HepG2 (cell line): ENCODE measurements at regions not wholly inside any gene's neighbourhood (a gene's known extent, or its start where the extent isn't known, plus 50 kb on each side); places are given as distances from the start of the nearest gene placed in this dataset.

Source experiments
- ATAC-seq: fragments of 200-7000 bp; cut with Tn5 transposase; 3 replicates; pipeline ENCODE4 v1.9.1; 2020; ENCODE audit warnings: mild to moderate bottlenecking, moderate library complexity
- BruUV-seq: library from RNA; stranded (reverse); fragments of 400-500 nt; replicated peaks from 2 replicates; lab custom pipeline; 2021; lab: Mats Ljungman, UMichigan
- CTCF ChIA-PET: fragments of 300-600 bp; formaldehyde crosslinking; extraction: SDS; loops from one replicate; lab custom pipeline; 2021; ENCODE audit warnings: low total read pairs, inconsistent platforms, low intra/inter-chr PET ratio; lab: Yijun Ruan, JAX
- POLR2A ChIA-PET: fragments of 350-600 bp; sonication (Branson Sonifier 250); formaldehyde crosslinking; loops from one replicate; lab custom pipeline; 2020; ENCODE audit warnings: antibody characterized with exemption, inconsistent platforms; lab: Yijun Ruan, JAX
- DNase-seq: peaks from one replicate; pipeline ENCODE4 v3.0.0-alpha.2; 2015; ENCODE audit warnings: low spot score
- FAIRE-seq: peaks from 3 replicates; lab custom pipeline; 2011; peaks lifted over from hg19 to GRCh38; lab: Jason Lieb, UNC
- H2AFZ ChIP-seq: one replicate; pipeline ENCODE4 v1.6.1; 2011; ENCODE audit warnings: low read length, inconsistent platforms
- H3K27ac ChIP-seq: fragments of 300-600 bp; 3 replicates; pipeline ENCODE4 v1.8.0; 2011; ENCODE audit warnings: mixed run types, mild to moderate bottlenecking, mixed read lengths, low read length, inconsistent platforms; ENCODE audit not compliant: insufficient read depth; ENCODE audit errors: extremely low read length
- H3K27me3 ChIP-seq, 2 experiments: fragments of 200-600 bp in 1 of 2; 2 replicates in 1 of 2; 3 replicates in 1 of 2; pipeline versions ENCODE4 v1.6.0 to v1.8.0; 2011; ENCODE audit warnings: low read length in 2 of 2, mild to moderate bottlenecking in 2 of 2, moderate library complexity in 2 of 2, inconsistent platforms in 1 of 2; ENCODE audit not compliant: insufficient read depth in 2 of 2, control insufficient read depth in 1 of 2
- H3K36me3 ChIP-seq, 2 experiments: fragments of 200-600 bp in 1 of 2; replicated peaks in 1 of 2; 2 replicates in 1 of 2; 3 replicates in 1 of 2; pipeline versions ENCODE4 v1.5.1 to v1.8.0; 2011; ENCODE audit warnings: low read length in 2 of 2, inconsistent platforms in 1 of 2; ENCODE audit not compliant: insufficient read depth in 2 of 2, control insufficient read depth in 1 of 2
- H3K4me1 ChIP-seq: 2 replicates; pipeline ENCODE4 v1.5.1; 2012; ENCODE audit warnings: low read length, inconsistent platforms; ENCODE audit not compliant: insufficient read depth
- H3K4me2 ChIP-seq: 2 replicates; pipeline ENCODE4 v1.6.0; 2011; ENCODE audit warnings: low read depth, low read length, inconsistent platforms
- H3K4me3 ChIP-seq, 3 experiments: fragments of 200-600 bp in 1 of 3; sonication (generic), shearing (Covaris generic) in 1 of 3; replicated peaks in 1 of 3; 2 replicates each; pipeline ENCODE4 v1.5.1; 2011 to 2016; ENCODE audit warnings: low read length in 3 of 3, inconsistent platforms in 2 of 3, low read depth in 2 of 3, mild to moderate bottlenecking in 2 of 3, control low read depth in 1 of 3, mixed read lengths in 1 of 3; ENCODE audit not compliant: insufficient read depth in 1 of 3
- H3K79me2 ChIP-seq: one replicate; pipeline ENCODE4 v1.6.1; 2011; ENCODE audit warnings: low read length, inconsistent platforms; ENCODE audit not compliant: insufficient read depth
- H3K9ac ChIP-seq: 2 replicates; pipeline ENCODE4 v1.6.0; 2011; ENCODE audit warnings: mild to moderate bottlenecking, low read depth, low read length, inconsistent platforms; ENCODE audit not compliant: insufficient read depth
- H3K9me3 ChIP-seq: 2 replicates; pipeline ENCODE4 v1.5.1; 2012; ENCODE audit warnings: mild to moderate bottlenecking, low read length
- H4K20me1 ChIP-seq: 2 replicates; pipeline ENCODE4 v1.6.0; 2011; ENCODE audit warnings: inconsistent platforms, mild to moderate bottlenecking, low read length, moderate library complexity; ENCODE audit not compliant: insufficient read depth
- SAP130 ChIP-seq: IDR thresholded peaks from 2 replicates; pipeline ENCODE4 v1.6.1; 2016; ENCODE audit warnings: low read depth
- U2AF1 ChIP-seq: fragments of 200-400 bp; formaldehyde crosslinking; optimal IDR thresholded peaks from 2 replicates; pipeline ENCODE3; 2017; ENCODE audit warnings: mild to moderate bottlenecking, low read depth, low read length
- ZNF737 ChIP-seq: sonication (generic); formaldehyde crosslinking; IDR thresholded peaks from 2 replicates; pipeline ENCODE4 v1.5.0; 2020; ENCODE audit warnings: missing genetic modification reagents, mild to moderate bottlenecking, borderline replicate concordance
- ZNF746 ChIP-seq: sonication (generic); formaldehyde crosslinking; IDR thresholded peaks from 2 replicates; pipeline ENCODE4 v1.8.0; 2022; ENCODE audit warnings: mild to moderate bottlenecking, missing genetic modification reagents
- WGBS: methylation state at CpG from one replicate; pipeline ENCODE4 v1.1.6; 2017; ENCODE audit warnings: low lambda C conversion rate; 5-methylcytosine and 5-hydroxymethylcytosine counted together
- in situ Hi-C: cut with HindIII; loops from 2 replicates; pipeline ENCODE4 v1.10.0; 2017; ENCODE audit warnings: low pct_unique_long_range_greater_than_20kb; ENCODE audit not compliant: extremely low pct_ligation_motif_present
- intact Hi-C: fragments of 100-400 bp; cut with micrococcal nuclease; formaldehyde crosslinking; loops from one replicate; pipeline ENCODE4 v1.10.0; 2022; ENCODE audit not compliant: unreplicated experiment
- TF ChIP-seq, protein P1 (sequence below), 2 experiments: sonication (generic) in 1 of 2; formaldehyde crosslinking in 1 of 2; IDR thresholded peaks; 2 replicates each; pipeline versions ENCODE4 v1.6.1 to v1.9.0; 2014 to 2022; ENCODE audit warnings: antibody characterized with exemption in 1 of 2, borderline replicate concordance in 1 of 2, inconsistent platforms in 1 of 2, low read depth in 1 of 2, missing genetic modification reagents in 1 of 2
- TF ChIP-seq, protein P2 (sequence below), 2 experiments: sonication (generic) in 1 of 2; formaldehyde crosslinking in 1 of 2; IDR thresholded peaks; 2 replicates each; pipeline versions ENCODE4 v1.4.0 to v1.6.1; 2016 to 2020; ENCODE audit warnings: borderline replicate concordance in 1 of 2, low read depth in 1 of 2, mild to moderate bottlenecking in 1 of 2, missing genetic modification reagents in 1 of 2

DNA sequence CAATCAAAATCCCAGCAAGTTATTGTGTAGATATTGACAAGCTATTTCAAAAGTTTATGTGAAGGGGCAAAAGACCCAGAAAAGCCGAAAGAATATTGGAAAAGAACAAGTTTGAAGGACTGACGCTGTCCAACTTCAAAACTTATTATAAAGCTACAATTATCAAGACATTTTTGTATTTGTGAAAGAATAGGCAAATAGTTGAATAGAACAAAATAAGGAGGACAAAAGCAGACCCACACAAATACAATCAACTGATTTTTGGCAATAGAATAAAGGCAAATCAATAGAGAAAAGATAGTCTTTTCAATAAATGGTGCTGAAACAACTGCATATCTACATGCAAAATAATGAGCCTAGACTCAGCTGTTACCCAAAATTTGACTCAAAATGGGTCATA lies 807.7 kb upstream of the CDH6 start:
- 19% methylated on average over 2 of the region's 2 CpGs for WGBS
- in situ Hi-C loops, result no loop called here
- BruUV-seq, result no TSS peak
- Histone ChIP-seq H3K4me1 (no peaks in the 10 kb centered on the region), H3K36me3 (no peaks in the 10 kb centered on the region), H4K20me1 (no peaks in the 10 kb centered on the region), H3K9ac (no peak overlapping the region), H3K4me3 (no peak overlapping the region), H3K27me3 (no peaks in the 10 kb centered on the region), H3K4me2 (no peak overlapping the region), H3K79me2 (no peaks in the 10 kb centered on the region), H2AFZ (no peak overlapping the region), H3K9me3 (no peaks in the 10 kb centered on the region), H3K27ac (no peak overlapping the region)
- POLR2A ChIA-PET, result no interaction called here
- CTCF ChIA-PET, result no interaction called here
- TF ChIP-seq, protein P1, sequence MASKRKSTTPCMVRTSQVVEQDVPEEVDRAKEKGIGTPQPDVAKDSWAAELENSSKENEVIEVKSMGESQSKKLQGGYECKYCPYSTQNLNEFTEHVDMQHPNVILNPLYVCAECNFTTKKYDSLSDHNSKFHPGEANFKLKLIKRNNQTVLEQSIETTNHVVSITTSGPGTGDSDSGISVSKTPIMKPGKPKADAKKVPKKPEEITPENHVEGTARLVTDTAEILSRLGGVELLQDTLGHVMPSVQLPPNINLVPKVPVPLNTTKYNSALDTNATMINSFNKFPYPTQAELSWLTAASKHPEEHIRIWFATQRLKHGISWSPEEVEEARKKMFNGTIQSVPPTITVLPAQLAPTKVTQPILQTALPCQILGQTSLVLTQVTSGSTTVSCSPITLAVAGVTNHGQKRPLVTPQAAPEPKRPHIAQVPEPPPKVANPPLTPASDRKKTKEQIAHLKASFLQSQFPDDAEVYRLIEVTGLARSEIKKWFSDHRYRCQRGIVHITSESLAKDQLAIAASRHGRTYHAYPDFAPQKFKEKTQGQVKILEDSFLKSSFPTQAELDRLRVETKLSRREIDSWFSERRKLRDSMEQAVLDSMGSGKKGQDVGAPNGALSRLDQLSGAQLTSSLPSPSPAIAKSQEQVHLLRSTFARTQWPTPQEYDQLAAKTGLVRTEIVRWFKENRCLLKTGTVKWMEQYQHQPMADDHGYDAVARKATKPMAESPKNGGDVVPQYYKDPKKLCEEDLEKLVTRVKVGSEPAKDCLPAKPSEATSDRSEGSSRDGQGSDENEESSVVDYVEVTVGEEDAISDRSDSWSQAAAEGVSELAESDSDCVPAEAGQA (IDR thresholded peaks at IDR 0.05; ENCODE audit: low read depth), result no peak
- TF ChIP-seq, protein P1 (CRISPR knock-in tag; IDR thresholded peaks at IDR 0.05; ENCODE audit: borderline replicate concordance), result no peak
- TF ChIP-seq ZNF746 (CRISPR knock-in tag) (no peak), U2AF1 (no peak), SAP130 (no peak), ZNF737 (no peak)
- TF ChIP-seq, protein P2, sequence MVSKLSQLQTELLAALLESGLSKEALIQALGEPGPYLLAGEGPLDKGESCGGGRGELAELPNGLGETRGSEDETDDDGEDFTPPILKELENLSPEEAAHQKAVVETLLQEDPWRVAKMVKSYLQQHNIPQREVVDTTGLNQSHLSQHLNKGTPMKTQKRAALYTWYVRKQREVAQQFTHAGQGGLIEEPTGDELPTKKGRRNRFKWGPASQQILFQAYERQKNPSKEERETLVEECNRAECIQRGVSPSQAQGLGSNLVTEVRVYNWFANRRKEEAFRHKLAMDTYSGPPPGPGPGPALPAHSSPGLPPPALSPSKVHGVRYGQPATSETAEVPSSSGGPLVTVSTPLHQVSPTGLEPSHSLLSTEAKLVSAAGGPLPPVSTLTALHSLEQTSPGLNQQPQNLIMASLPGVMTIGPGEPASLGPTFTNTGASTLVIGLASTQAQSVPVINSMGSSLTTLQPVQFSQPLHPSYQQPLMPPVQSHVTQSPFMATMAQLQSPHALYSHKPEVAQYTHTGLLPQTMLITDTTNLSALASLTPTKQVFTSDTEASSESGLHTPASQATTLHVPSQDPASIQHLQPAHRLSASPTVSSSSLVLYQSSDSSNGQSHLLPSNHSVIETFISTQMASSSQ (IDR thresholded peaks at IDR 0.05; ENCODE audit: low read depth), result no peak
- TF ChIP-seq, protein P2 (CRISPR knock-in tag; IDR thresholded peaks at IDR 0.05; ENCODE audit: borderline replicate concordance), result no peak
- intact Hi-C loops, result no loop called here
- FAIRE-seq (no peak), DNase-seq (no peak), ATAC-seq (no peak)
